Activated CD8-positive, alpha-beta T cell treated with anti-CD3 and anti-CD28 coated beads for 36 hours (primary cell): ENCODE measurements at regions not wholly inside any gene's neighbourhood (a gene's known extent, or its start where the extent isn't known, plus 50 kb on each side); places are given as distances from the start of the nearest gene placed in this dataset.

Experiments
- ATAC-seq: fragments of 200-7000 bp; cut with Tn5 transposase; one replicate; pipeline ENCODE4 v1.10.0; 2021; ENCODE audit warnings: mild to moderate bottlenecking, moderate library complexity
- CTCF ChIA-PET: fragments of 350-600 bp; sonication (Branson Sonifier 250); formaldehyde crosslinking; loops from one replicate; lab custom pipeline; 2021; ENCODE audit warnings: antibody characterized with exemption; lab: Charles Lee
- POLR2A ChIA-PET: fragments of 350-600 bp; sonication (Branson Sonifier 250); formaldehyde crosslinking; loops from one replicate; lab custom pipeline; 2021; ENCODE audit warnings: antibody characterized with exemption; lab: Charles Lee
- DNase-seq: peaks from one replicate; pipeline ENCODE4 v3.0.0-alpha.2; 2020
- H3K27ac Mint-ChIP-seq: one replicate; pipeline ENCODE4 v1.8.0; 2021; ENCODE audit warnings: mild to moderate bottlenecking, mixed read lengths
- H3K27me3 Mint-ChIP-seq: one replicate; pipeline ENCODE4 v1.8.0; 2021; ENCODE audit warnings: mixed read lengths
- H3K36me3 Mint-ChIP-seq: one replicate; pipeline ENCODE4 v1.8.0; 2021; ENCODE audit warnings: low read depth, mixed read lengths
- H3K4me1 Mint-ChIP-seq: one replicate; pipeline ENCODE4 v1.8.0; 2021; ENCODE audit warnings: low read depth, mixed read lengths
- H3K4me3 Mint-ChIP-seq: one replicate; pipeline ENCODE4 v1.8.0; 2021; ENCODE audit warnings: mild to moderate bottlenecking, moderate library complexity, mixed read lengths
- H3K9me3 Mint-ChIP-seq: one replicate; pipeline ENCODE4 v1.8.0; 2021; ENCODE audit warnings: mixed read lengths
- CTCF ChIP-seq: fragments of 200-600 bp; IDR thresholded peaks from one replicate; pipeline ENCODE4 v1.8.0; 2022; ENCODE audit warnings: antibody characterized with exemption, mild to moderate bottlenecking
- intact Hi-C: fragments of 100-400 bp; cut with micrococcal nuclease; formaldehyde crosslinking; loops from one replicate; pipeline ENCODE4 v1.10.0; 2022

- no peaks in the 10 kb centered on the region for H3K4me1 Mint-ChIP-seq
- H3K4me3 Mint-ChIP-seq: no peak overlapping the region
- no peak for TF ChIP-seq CTCF
- ChIA-PET CTCF (no interaction called here), POLR2A (no interaction called here)
- no peaks in the 10 kb centered on the region for H3K36me3 Mint-ChIP-seq
- H3K27ac Mint-ChIP-seq: no peak overlapping the region
- ATAC-seq (no peak), DNase-seq (no peak)
- H3K9me3 Mint-ChIP-seq: no peaks in the 10 kb centered on the region
- intact Hi-C loops: no loop called here
- H3K27me3 Mint-ChIP-seq: peaks cover 7% of the 10 kb centered on the region
Observed at GRCh38 chr2:173654161-173654895, 299.7 kb downstream of the CDCA7 start.

GRCh38 chr2:173654896-173655265, 300.2 kb downstream of the CDCA7 start:
- DNase-seq (no peak), ATAC-seq (no peak)
- Mint-ChIP-seq H3K9me3 (no peaks in the 10 kb centered on the region), H3K27ac (no peak overlapping the region), H3K4me3 (no peak overlapping the region), H3K4me1 (no peaks in the 10 kb centered on the region), H3K36me3 (no peaks in the 10 kb centered on the region), H3K27me3 (peaks cover 6% of the 10 kb centered on the region)
- intact Hi-C loops: no loop called here
- ChIA-PET CTCF (no interaction called here), POLR2A (no interaction called here)
- TF ChIP-seq CTCF: no peak

- no peaks in the 10 kb centered on the region for H3K9me3 Mint-ChIP-seq
- no peak overlapping the region for H3K27ac Mint-ChIP-seq
- intact Hi-C loops: no loop called here
- ChIA-PET CTCF (no interaction called here), POLR2A (no interaction called here)
- TF ChIP-seq CTCF: no peak
- no peaks in the 10 kb centered on the region for H3K36me3 Mint-ChIP-seq
- ATAC-seq (no peak), DNase-seq (no peak)
- H3K4me3 Mint-ChIP-seq: no peak overlapping the region
- peaks cover 6% of the 10 kb centered on the region for H3K27me3 Mint-ChIP-seq
- no peaks in the 10 kb centered on the region for H3K4me1 Mint-ChIP-seq
Observed at GRCh38 chr2:173656086-173656485, 301.4 kb downstream of the CDCA7 start.

GRCh38 chr2:173657996-173658717, 303.5 kb downstream of the CDCA7 start:
- ATAC-seq (no peak), DNase-seq (no peak)
- no peak overlapping the region for H3K27ac Mint-ChIP-seq
- H3K4me1 Mint-ChIP-seq: no peaks in the 10 kb centered on the region
- H3K36me3 Mint-ChIP-seq: no peaks in the 10 kb centered on the region
- H3K9me3 Mint-ChIP-seq: no peaks in the 10 kb centered on the region
- ChIA-PET POLR2A (no interaction called here), CTCF (no interaction called here)
- H3K4me3 Mint-ChIP-seq: no peak overlapping the region
- no peak for TF ChIP-seq CTCF
- peaks cover 10% of the 10 kb centered on the region for H3K27me3 Mint-ChIP-seq
- intact Hi-C loops: no loop called here

- intact Hi-C loops: no loop called here
- H3K27me3 Mint-ChIP-seq: peaks cover 10% of the 10 kb centered on the region
Observed at GRCh38 chr2:173658946-173659371, 304.3 kb downstream of the CDCA7 start.

More at GRCh38 chr2:173658946-173659371, 304.3 kb downstream of the CDCA7 start:
- DNase-seq: no peak
- Mint-ChIP-seq H3K27ac (no peak overlapping the region), H3K9me3 (no peaks in the 10 kb centered on the region), H3K36me3 (no peaks in the 10 kb centered on the region), H3K4me1 (no peaks in the 10 kb centered on the region), H3K4me3 (no peak overlapping the region)
- ATAC-seq: no peak
- no peak for TF ChIP-seq CTCF
- POLR2A ChIA-PET: no interaction called here
- CTCF ChIA-PET: no interaction called here
